ENCODE measurements at regions not wholly inside any gene's neighbourhood (a gene's known extent, or its start where the extent isn't known, plus 50 kb on each side); places are given as distances from the start of the nearest gene placed in this dataset.

DNA sequence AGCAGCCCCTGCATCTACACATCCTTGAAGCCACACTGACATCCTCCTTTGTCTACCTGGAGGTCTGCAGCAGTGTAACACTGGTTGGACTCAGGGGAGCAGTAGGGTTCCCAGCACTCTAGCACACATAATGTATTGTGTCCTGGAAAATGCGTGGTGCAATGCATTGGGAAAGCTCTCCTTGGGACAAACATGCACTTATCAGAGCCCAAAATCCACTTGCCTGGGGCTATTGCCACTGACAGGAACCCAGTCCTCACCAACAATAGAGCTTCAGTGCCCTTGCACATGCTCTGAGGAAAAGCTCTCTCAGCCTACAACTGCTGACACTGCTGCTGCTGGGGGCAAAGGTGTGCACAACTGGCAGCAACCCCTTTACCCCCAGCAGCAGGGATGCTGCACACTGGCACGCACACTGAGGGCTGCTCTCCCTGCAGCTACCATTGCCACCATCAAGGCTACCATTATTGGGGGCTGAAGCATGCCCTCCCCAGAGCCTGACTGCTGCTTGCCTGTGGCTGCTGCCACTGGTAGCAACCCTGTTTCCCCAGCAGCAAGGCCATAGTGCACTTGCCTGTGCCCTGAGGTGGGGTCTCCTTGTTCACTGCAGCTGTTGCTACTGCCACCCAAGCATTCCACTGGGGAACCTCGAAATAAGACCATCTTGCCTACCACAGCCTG, 221.9 kb downstream of the SLC38A4 start:
- H3K9ac ChIP-seq (ENCODE audit: low read length) = no peak overlapping the region
- no peak overlapping the region for H2AFZ ChIP-seq (ENCODE audit: low read depth, low read length)
- no peaks in the 10 kb centered on the region for H4K20me1 ChIP-seq (ENCODE audit: insufficient read depth)
- no peaks in the 10 kb centered on the region for H3K36me3 ChIP-seq (ENCODE audit: insufficient read depth, low read length)
- H3K27me3 ChIP-seq (ENCODE audit: insufficient read depth, low read depth, low read length) = no peaks in the 10 kb centered on the region
- H3K9me2 ChIP-seq (ENCODE audit: insufficient read depth, low read length) = no peaks in the 10 kb centered on the region
- no peak overlapping the region for H3K4me2 ChIP-seq (ENCODE audit: low read length)
- no peaks in the 10 kb centered on the region for H3K9me3 ChIP-seq (ENCODE audit: low read length)
- no peak overlapping the region for H3K4me3 ChIP-seq (ENCODE audit: low read length)
- H3K27ac ChIP-seq (ENCODE audit: low read length) = no peak overlapping the region
- H3K79me2 ChIP-seq (replicated peaks; ENCODE audit: insufficient read depth, low read length) = no peaks in the 10 kb centered on the region
- TF ChIP-seq, protein P1, sequence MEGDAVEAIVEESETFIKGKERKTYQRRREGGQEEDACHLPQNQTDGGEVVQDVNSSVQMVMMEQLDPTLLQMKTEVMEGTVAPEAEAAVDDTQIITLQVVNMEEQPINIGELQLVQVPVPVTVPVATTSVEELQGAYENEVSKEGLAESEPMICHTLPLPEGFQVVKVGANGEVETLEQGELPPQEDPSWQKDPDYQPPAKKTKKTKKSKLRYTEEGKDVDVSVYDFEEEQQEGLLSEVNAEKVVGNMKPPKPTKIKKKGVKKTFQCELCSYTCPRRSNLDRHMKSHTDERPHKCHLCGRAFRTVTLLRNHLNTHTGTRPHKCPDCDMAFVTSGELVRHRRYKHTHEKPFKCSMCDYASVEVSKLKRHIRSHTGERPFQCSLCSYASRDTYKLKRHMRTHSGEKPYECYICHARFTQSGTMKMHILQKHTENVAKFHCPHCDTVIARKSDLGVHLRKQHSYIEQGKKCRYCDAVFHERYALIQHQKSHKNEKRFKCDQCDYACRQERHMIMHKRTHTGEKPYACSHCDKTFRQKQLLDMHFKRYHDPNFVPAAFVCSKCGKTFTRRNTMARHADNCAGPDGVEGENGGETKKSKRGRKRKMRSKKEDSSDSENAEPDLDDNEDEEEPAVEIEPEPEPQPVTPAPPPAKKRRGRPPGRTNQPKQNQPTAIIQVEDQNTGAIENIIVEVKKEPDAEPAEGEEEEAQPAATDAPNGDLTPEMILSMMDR (IDR thresholded peaks at IDR 0.05; ENCODE audit: poor library complexity, severe bottlenecking) = no peak
- no peak for TF ChIP-seq TAF1 (IDR thresholded peaks at IDR 0.05; ENCODE audit: low read depth)
- TF ChIP-seq EP300 (conservative IDR thresholded peaks at IDR 0.05; ENCODE audit: poor library complexity, severe bottlenecking) = no peak
- no peak for TF ChIP-seq EZH2 (IDR thresholded peaks at IDR 0.05; ENCODE audit: borderline replicate concordance, insufficient read depth, low read length, poor library complexity, severe bottlenecking)
- no peak for TF ChIP-seq MXI1 (conservative IDR thresholded peaks at IDR 0.05; ENCODE audit: poor library complexity, severe bottlenecking)
- TF ChIP-seq, protein P2, sequence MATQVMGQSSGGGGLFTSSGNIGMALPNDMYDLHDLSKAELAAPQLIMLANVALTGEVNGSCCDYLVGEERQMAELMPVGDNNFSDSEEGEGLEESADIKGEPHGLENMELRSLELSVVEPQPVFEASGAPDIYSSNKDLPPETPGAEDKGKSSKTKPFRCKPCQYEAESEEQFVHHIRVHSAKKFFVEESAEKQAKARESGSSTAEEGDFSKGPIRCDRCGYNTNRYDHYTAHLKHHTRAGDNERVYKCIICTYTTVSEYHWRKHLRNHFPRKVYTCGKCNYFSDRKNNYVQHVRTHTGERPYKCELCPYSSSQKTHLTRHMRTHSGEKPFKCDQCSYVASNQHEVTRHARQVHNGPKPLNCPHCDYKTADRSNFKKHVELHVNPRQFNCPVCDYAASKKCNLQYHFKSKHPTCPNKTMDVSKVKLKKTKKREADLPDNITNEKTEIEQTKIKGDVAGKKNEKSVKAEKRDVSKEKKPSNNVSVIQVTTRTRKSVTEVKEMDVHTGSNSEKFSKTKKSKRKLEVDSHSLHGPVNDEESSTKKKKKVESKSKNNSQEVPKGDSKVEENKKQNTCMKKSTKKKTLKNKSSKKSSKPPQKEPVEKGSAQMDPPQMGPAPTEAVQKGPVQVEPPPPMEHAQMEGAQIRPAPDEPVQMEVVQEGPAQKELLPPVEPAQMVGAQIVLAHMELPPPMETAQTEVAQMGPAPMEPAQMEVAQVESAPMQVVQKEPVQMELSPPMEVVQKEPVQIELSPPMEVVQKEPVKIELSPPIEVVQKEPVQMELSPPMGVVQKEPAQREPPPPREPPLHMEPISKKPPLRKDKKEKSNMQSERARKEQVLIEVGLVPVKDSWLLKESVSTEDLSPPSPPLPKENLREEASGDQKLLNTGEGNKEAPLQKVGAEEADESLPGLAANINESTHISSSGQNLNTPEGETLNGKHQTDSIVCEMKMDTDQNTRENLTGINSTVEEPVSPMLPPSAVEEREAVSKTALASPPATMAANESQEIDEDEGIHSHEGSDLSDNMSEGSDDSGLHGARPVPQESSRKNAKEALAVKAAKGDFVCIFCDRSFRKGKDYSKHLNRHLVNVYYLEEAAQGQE (IDR thresholded peaks at IDR 0.05; ENCODE audit: borderline replicate concordance) = no peak
- TF ChIP-seq RAD21 (conservative IDR thresholded peaks at IDR 0.05) = no peak
- no peaks in the 10 kb centered on the region for H3F3A ChIP-seq (ENCODE audit: insufficient read depth, low read length, poor library complexity, severe bottlenecking)

DNA sequence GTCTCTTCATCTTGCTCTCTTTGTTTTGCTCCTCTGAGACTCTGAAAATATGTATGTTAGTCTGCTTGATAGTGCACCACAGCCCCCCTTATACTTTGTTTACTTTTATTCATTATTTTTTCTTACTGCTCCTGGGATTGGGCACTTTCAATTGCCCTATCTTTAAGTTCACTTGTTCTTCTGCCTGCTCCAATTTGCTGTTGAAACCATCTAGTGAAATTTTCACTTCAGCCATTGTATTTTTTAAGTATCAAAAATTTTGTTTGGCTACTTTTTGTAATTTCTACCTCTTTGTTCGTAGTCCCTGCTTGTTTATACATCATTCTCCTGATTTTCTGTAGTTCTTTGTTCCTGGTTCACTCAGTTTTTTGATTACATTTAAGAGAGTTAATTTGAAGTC, 223.3 kb downstream of the SLC38A4 start:
- H3K27ac ChIP-seq (ENCODE audit: low read length) = no peak overlapping the region
- no peak overlapping the region for H3K4me3 ChIP-seq (ENCODE audit: low read length)
- no peak overlapping the region for H3K9ac ChIP-seq (ENCODE audit: low read length)
- H3K9me2 ChIP-seq (ENCODE audit: insufficient read depth, low read length) = no peaks in the 10 kb centered on the region
- H3K4me2 ChIP-seq (ENCODE audit: low read length) = no peak overlapping the region
- H3K27me3 ChIP-seq (ENCODE audit: insufficient read depth, low read depth, low read length) = no peaks in the 10 kb centered on the region
- H3K9me3 ChIP-seq (ENCODE audit: low read length) = no peaks in the 10 kb centered on the region
- no peaks in the 10 kb centered on the region for H3K79me2 ChIP-seq (replicated peaks; ENCODE audit: insufficient read depth, low read length)
- H4K20me1 ChIP-seq (ENCODE audit: insufficient read depth) = no peaks in the 10 kb centered on the region
- no peaks in the 10 kb centered on the region for H3F3A ChIP-seq (ENCODE audit: insufficient read depth, low read length, poor library complexity, severe bottlenecking)
- no peak overlapping the region for H2AFZ ChIP-seq (ENCODE audit: low read depth, low read length)
- H3K36me3 ChIP-seq (ENCODE audit: insufficient read depth, low read length) = no peaks in the 10 kb centered on the region
- TF ChIP-seq MXI1 (conservative IDR thresholded peaks at IDR 0.05; ENCODE audit: poor library complexity, severe bottlenecking) (no peak), POLR2AphosphoS5 (IDR thresholded peaks at IDR 0.05) (no peak), EZH2 (IDR thresholded peaks at IDR 0.05; ENCODE audit: borderline replicate concordance, insufficient read depth, low read length, poor library complexity, severe bottlenecking) (no peak), EP300 (conservative IDR thresholded peaks at IDR 0.05; ENCODE audit: poor library complexity, severe bottlenecking) (no peak), SMC3 (conservative IDR thresholded peaks at IDR 0.05; ENCODE audit: poor library complexity) (no peak)
- TF ChIP-seq, protein P1 (IDR thresholded peaks at IDR 0.05; ENCODE audit: poor library complexity, severe bottlenecking) = no peak
- TF ChIP-seq, protein P2 (IDR thresholded peaks at IDR 0.05; ENCODE audit: borderline replicate concordance) = no peak
